Mononuclear cell (primary cell): ENCODE measurements at regions not wholly inside any gene's neighbourhood (a gene's known extent, or its start where the extent isn't known, plus 50 kb on each side); places are given as distances from the start of the nearest gene placed in this dataset.
A peak's percentile ranks its signal among the peaks of the same experiment; 100 is the strongest.

Experiments
- H3K27me3 ChIP-seq: 2 replicates; pipeline ENCODE4 v1.6.0; 2011; ENCODE audit warnings: low read length, control low read depth; ENCODE audit not compliant: insufficient read depth
- H3K4me1 ChIP-seq: 2 replicates; pipeline ENCODE4 v1.5.1; 2011; ENCODE audit warnings: mild to moderate bottlenecking, low read length, control low read depth; ENCODE audit not compliant: insufficient read depth
- H3K4me3 ChIP-seq: 2 replicates; pipeline ENCODE4 v1.5.1; 2011; ENCODE audit warnings: mild to moderate bottlenecking, low read length, moderate library complexity
- H3K9me3 ChIP-seq: 2 replicates; pipeline ENCODE4 v1.5.1; 2011; ENCODE audit warnings: low read depth, mild to moderate bottlenecking, control low read depth, low read length

GRCh38 chr15:85313339-85313738 is 67.1 kb upstream of the AKAP13 start:
- Histone ChIP-seq H3K27me3 (no peaks in the 10 kb centered on the region), H3K4me1 (peaks cover 40% of the 10 kb centered on the region), H3K9me3 (no peaks in the 10 kb centered on the region), H3K4me3 (no peak overlapping the region)

- Histone ChIP-seq H3K27me3 (no peaks in the 10 kb centered on the region), H3K4me3 (no peak overlapping the region), H3K4me1 (peaks cover 46% of the 10 kb centered on the region), H3K9me3 (no peaks in the 10 kb centered on the region)
Observed at GRCh38 chr15:85314146-85314545, 66.3 kb upstream of the AKAP13 start.

GRCh38 chr15:85314633-85315032 is 65.8 kb upstream of the AKAP13 start:
- Histone ChIP-seq H3K9me3 (no peaks in the 10 kb centered on the region), H3K4me3 (no peak overlapping the region), H3K4me1 (peaks cover 46% of the 10 kb centered on the region), H3K27me3 (no peaks in the 10 kb centered on the region)

DNA sequence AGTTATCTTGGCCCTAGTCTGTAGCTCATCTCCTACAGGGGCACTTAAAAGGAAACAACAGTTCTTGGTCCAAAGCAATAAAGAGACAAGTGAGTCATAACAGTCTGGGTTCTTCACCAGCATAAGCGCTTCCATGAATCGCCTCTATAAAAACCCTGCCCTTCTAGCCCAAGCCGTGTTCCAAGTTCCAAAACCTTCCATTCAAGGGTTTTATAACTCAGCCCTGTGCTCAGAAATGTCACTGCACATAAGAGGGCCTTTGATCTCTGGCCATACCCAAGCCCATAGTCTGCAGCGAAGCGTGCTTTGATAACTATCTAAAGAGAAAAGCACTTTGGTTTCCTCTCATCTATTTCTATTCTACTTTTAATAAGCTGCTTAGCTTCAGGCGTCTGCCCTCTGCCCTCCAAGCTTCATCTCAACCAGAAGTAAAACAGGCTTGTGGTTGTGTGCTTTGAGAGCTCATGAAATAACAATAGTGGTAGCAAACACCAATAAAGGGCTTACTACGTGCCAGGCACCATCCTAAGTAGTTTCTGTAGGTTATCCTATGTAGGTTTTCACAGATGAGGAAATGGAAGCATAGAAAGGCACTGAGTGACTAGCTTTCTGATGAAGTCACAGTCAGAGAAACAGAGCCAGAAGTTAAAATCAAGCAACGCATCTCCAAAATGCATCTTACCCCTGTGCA is 64.0 kb upstream of the AKAP13 start:
- no peaks in the 10 kb centered on the region for H3K9me3 ChIP-seq
- H3K4me3 ChIP-seq = no peak overlapping the region
- no peaks in the 10 kb centered on the region for H3K27me3 ChIP-seq
- peaks cover 46% of the 10 kb centered on the region for H3K4me1 ChIP-seq

DNA sequence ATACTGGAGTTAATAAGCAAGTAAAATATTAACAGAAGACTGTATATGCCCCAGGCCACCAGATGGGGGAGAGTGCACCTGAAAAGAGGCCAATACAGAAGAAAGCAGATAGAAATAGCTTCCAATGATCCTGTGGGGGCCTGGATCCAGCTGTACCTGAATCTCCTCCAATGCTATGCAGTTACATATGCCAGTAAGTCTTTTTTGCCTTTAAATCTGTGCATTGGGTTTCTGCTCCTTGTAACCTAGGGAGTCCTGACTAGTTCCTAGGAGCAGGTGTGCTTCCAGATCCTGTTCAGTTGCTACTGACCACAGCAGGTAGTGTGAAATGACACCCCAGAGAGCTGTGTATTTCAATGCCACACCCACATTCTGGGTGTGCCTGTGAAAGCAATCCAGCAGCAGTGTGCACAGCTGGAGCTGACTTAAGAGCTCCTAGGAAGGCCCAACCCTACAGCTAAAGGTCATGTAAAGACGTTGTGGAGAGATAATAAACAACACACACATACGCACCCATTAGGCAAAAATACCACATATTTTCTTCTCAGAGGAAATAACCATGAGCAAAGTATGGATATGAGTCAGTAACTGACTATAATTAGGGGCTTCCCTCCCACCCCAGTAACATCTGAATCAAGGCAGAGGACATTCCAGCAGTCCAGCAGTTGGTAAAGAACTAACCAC is 62.2 kb upstream of the AKAP13 start:
- Histone ChIP-seq H3K4me3 (no peak overlapping the region), H3K4me1 (peaks cover 34% of the 10 kb centered on the region)

GRCh38 chr15:85318732-85319076 is 61.7 kb upstream of the AKAP13 start:
- Histone ChIP-seq H3K4me1 (peaks cover 30% of the 10 kb centered on the region), H3K27me3 (no peaks in the 10 kb centered on the region), H3K9me3 (no peaks in the 10 kb centered on the region), H3K4me3 (no peak overlapping the region)

More for the DNA sequence above, 62.2 kb upstream of the AKAP13 start:
- Histone ChIP-seq H3K27me3 (no peaks in the 10 kb centered on the region), H3K9me3 (no peaks in the 10 kb centered on the region)

DNA sequence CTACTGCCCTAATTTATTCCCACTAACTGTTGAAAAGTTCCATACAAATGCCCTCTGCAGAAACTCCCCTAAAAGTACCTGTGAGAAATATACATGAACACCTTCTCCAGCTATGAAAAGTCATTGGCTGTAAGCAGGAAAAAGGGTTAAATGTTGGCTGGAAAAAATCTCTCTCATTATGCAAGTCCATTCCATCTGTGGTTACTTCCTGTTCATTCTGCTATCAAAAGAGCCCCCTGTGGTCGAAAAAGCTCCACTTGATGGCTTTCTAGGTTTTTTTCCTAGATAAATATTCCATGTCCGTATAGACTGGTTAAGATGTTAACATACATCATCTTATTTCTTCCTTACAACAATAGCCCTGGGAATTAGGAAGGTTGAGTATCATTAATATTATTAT is 56.2 kb upstream of the AKAP13 start:
- peaks cover 19% of the 10 kb centered on the region for H3K4me1 ChIP-seq
- H3K27me3 ChIP-seq = no peaks in the 10 kb centered on the region
- H3K9me3 ChIP-seq = no peaks in the 10 kb centered on the region
- no peak overlapping the region for H3K4me3 ChIP-seq

GRCh38 chr15:85325834-85326233 is 54.6 kb upstream of the AKAP13 start:
- Histone ChIP-seq H3K4me3 (no peak overlapping the region), H3K9me3 (no peaks in the 10 kb centered on the region), H3K27me3 (no peaks in the 10 kb centered on the region), H3K4me1 (peaks cover 31% of the 10 kb centered on the region)

GRCh38 chr15:85326291-85326690 is 54.1 kb upstream of the AKAP13 start:
- H3K4me1 ChIP-seq = peaks cover 36% of the 10 kb centered on the region
- H3K4me3 ChIP-seq = no peak overlapping the region
- H3K9me3 ChIP-seq = no peaks in the 10 kb centered on the region
- H3K27me3 ChIP-seq = no peaks in the 10 kb centered on the region

GRCh38 chr15:85327820-85328219 is 52.6 kb upstream of the AKAP13 start:
- Histone ChIP-seq H3K4me1 (peaks cover 43% of the 10 kb centered on the region), H3K9me3 (no peaks in the 10 kb centered on the region), H3K4me3 (no peak overlapping the region), H3K27me3 (no peaks in the 10 kb centered on the region)

DNA sequence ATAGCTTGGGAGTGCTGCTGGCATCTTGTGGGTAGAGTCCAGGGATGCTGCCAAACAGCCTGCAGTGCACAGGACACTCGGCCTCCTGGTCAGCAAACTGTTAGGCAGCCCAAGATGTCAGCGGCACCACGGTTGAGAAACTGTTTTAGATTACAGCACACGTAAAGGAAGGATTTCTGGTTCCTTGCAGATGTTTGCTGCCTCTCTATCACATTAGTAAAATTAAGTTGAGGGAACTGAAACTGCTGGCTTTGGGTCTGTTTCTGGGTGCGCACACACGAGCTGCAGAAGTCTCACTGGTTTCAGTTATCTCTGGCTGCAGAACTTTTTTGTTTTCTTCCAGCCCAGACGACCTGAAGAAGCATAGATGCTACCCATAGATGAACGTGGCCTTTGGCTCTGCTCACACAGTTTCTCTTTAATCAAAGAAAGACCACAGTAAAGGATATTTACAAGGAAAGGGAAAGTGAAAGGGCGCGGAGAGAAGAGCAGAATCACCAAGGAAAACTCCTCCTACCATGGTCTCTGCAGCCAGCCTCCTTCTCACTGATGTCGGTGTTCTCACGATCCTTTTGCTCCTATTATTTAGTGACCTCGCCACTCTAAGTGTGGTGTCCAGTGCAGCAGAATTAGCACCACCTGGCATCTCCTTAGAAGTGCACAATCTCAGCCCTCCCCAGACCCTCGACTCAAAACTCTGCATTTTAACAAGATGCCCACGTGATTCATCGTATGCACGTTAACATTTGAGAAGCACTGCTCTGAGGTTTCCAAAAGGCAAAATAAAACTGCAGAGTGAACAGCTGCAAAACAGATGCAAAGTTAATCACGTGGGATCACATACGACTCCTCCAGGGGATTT is 50.6 kb upstream of the AKAP13 start:
- Histone ChIP-seq H3K27me3 (no peaks in the 10 kb centered on the region), H3K4me3 (peak overlapping the region; percentile 50), H3K4me1 (peaks cover 36% of the 10 kb centered on the region), H3K9me3 (no peaks in the 10 kb centered on the region)
